HG03342 (cell line): ENCODE measurements at regions not wholly inside any gene's neighbourhood (a gene's known extent, or its start where the extent isn't known, plus 50 kb on each side); places are given as distances from the start of the nearest gene placed in this dataset.

ENCODE experiments used
- ATAC-seq: cut with Tn5 transposase; IDR thresholded peaks from one replicate; pipeline ENCODE4 v1.9.1; 2021; ENCODE audit warnings: mild to moderate bottlenecking, moderate library complexity; ENCODE audit not compliant: unreplicated experiment

- ATAC-seq = no peak
Observed at GRCh38 chr14:84584511-84584910, 945.4 kb upstream of the FLRT2 start.

DNA sequence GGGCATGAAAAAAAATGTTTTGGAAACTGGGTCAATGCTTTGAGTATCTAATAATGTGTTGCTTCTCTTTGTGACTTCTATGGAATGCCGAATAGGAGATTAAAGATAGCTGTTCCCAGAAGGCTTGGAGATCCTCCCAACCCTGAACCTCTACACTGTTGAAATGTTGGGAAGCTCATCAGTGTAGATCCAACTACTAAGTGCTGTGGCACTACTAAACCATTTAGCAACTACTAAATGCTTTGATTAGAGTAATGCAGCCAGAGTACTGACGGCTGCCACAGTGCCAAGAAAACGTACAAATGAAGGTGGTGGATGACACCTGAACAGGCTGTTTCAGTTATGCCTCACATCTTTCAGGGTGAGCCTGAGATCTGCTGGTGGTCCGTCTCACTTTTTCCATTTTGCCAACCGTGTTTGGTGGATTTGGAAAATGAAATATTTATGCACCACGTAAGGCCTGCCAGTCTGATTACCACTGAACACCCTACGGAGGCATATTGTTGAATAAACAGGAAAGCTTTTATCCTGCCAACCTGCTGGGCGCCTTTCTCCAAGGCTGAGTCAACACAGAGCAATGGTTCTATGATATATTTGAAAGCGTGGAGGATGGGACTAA, 938.0 kb upstream of the FLRT2 start:
- ATAC-seq = no peak

DNA sequence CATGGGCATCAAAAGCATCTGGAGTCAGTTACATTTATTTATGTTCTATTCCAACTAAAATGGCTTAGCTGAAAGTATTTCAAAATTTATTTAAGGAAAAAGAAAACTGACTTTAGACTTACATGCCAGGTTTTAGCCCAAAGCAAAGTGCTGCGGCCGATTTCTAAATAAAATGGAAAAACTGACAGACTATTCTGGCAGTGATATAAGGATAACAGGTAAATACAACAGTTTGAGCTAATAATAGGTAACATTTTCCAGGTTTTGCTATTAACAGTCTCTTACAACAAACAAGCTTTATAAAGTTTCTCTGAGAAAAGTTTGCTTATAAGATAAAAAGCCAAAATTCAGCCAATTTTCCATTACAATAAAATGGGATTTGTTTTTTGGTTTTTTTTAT, 937.2 kb upstream of the FLRT2 start:
- ATAC-seq = no peak

GRCh38 chr14:84610086-84610485, 919.9 kb upstream of the FLRT2 start:
- ATAC-seq = no peak

DNA sequence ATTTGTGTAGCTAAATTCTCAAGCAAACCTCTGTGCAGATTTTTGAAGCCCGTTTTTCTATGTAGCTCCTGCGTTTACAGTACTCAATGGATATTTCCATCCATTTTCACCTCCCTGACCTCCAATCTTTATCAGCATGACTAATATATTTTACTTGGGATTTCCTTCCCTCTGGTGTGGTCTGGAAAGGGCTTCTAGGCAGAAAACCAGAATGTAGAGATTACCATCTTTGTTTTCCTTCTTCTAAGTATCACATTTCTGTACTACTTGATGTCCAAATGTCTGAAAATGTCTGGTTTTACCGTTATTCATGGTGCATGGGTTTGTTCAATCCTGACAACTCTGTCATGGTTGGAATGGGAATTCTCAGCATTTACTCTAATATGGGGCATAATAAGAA, 907.6 kb upstream of the FLRT2 start:
- ATAC-seq = no peak

DNA sequence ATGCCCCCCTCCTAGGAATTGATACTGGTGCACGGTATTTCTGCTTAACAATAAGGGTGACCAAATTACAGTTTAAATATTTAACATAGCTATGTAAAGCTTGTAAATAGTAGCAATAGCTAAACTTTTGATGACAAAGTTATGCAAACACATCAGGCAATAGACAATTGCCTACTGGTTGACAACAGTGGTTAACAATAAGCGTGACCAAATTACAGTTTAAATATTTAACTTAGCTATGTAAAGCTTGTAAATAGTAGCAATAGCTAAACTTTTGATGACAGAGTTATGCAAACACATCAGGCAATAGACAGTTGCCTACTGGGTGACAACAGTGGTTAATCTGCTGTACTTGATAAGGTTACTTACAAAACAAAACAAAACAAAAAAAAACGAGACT, 886.5 kb upstream of the FLRT2 start:
- no peak for ATAC-seq

DNA sequence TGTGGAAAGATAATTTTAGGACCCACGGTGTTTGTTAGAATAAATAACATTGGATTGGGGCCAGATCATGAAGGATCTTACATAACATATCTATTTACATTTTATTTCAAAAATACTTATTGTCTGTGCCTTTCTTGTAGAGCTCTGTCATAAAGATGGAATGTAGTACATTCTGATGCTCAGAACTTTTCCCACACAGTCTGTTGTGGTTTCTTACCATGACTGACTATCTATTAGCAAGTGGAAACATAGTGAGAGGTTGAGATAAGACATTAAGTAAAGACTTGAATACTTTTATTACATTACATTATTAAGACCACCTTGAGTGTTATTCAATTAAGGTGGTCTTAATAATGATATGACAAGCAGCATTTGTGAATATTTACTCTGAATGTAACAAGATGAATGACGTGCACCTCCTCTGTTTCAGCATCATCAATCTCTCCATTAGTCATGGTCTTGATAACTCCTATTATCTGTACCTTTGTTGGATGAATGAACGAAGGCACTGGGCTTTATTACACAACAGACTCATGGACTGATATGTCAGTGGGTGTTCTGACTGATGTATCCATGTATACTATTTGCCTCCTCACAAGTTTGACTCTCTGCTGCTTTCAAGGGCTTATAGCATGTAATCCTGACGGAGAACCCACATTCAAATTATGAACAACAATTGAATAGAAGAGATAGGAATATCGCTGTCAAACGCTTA, 883.0 kb upstream of the FLRT2 start:
- no peak for ATAC-seq

DNA sequence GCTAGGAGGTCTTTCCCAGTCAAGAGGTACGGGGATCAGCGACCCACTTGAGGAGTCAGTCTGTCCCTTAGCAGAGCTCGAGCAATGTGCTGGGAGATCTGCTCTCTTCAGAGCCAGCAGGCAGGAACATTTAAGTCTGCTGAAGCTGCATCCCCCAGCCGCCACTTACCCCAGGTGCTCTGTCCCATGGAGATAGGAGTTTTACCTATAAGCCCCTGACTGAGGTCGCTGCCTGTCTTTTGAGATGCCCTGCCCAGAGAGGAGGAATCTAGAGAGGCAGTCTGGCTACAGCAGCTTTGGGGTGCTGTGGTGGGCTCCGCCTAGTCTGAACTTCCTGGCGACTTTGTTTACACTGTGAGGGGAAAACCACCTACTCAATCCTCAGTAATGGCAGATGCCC, 874.9 kb upstream of the FLRT2 start:
- no peak for ATAC-seq

DNA sequence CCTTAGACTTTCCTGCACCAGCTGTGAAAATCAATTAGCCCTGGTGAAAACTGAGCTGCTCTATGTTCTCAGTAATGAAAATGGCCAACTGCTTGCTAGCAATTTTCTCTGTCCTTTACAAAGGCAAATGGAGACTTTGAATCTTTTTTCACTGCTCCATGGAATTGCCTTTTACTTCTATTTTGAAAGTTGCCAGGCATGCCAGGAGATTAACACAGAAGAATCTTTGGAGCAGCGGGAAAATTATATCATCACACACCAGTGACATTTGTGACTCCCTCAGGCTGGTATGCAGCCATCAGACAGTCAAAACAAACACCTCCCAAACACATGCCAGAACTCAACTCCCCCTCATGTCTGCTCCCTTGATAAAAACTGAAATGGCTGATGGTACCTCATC, 872.0 kb upstream of the FLRT2 start:
- ATAC-seq = no peak

GRCh38 chr14:84670796-84671195, 859.1 kb upstream of the FLRT2 start:
- ATAC-seq = no peak

- ATAC-seq = no peak
Observed at GRCh38 chr14:84671776-84672175, 858.2 kb upstream of the FLRT2 start.

DNA sequence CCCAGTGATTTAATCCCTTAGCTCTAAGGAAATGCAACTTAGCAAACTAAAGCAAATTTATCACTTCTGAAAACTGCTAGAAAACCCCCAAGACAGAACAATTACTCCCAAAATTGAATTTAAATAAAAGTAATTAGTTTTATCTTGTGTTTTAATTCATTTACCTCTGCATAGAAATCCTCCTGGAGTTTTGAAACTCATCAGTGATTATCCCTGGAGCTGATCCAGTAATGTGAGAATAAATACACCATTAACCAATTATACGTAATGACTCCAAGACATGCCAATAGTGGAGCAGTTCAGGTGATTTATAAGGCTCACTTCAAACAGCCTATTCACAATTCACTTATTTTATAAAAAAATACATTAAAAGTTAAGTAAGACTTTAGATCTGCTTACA, 855.3 kb upstream of the FLRT2 start:
- no peak for ATAC-seq

- ATAC-seq = no peak
Observed at GRCh38 chr14:84686550-84686949, 843.4 kb upstream of the FLRT2 start.

GRCh38 chr14:84688297-84689025, 841.5 kb upstream of the FLRT2 start:
- no peak for ATAC-seq

DNA sequence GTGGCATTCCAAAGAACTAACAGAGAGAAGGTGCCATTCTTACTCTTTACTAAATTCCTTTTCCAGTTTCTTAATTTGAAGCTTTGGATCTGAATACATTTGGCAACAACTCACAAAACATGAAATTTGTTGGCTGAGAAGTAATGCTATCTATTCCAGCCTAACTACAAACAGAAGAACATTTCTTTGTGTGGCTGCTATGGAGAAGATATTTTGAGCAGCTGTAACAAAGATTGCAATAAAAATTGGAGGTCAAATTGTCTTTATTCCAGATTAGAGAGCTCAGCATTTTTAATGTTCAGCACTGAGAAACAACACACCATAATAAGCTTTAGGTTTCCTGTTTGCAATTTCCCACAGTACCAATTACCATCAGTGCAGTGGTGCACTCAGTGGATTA, 835.8 kb upstream of the FLRT2 start:
- no peak for ATAC-seq

- no peak for ATAC-seq
Observed at GRCh38 chr14:84704601-84705000, 825.3 kb upstream of the FLRT2 start.

- no peak for ATAC-seq
Observed at GRCh38 chr14:84707830-84708229, 822.1 kb upstream of the FLRT2 start.

GRCh38 chr14:84708865-84709264, 821.1 kb upstream of the FLRT2 start:
- ATAC-seq = no peak

DNA sequence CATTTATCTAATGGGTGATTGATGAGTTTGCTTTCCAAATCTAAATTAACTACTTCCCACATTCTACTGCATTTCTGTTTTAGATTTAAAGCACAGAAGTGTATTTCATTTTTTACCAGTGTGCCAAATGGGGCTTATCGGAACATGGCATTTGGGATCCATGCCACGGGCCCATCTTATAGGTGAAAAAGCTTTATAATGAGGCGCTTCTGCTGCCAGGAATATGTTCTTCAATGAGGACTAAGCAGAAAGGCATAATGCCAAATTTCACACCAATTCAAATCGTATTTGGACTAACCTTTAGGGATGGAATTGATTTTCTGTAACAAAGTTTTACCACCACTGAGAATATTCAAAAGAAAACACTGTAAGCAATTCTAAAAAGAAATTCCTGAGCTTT, 803.5 kb upstream of the FLRT2 start:
- no peak for ATAC-seq

GRCh38 chr14:84749191-84749955, 780.6 kb upstream of the FLRT2 start:
- no peak for ATAC-seq

- ATAC-seq = no peak
Observed at GRCh38 chr14:84750284-84750683, 779.7 kb upstream of the FLRT2 start.
